ENCODE measurements at regions not wholly inside any gene's neighbourhood (a gene's known extent, or its start where the extent isn't known, plus 50 kb on each side); places are given as distances from the start of the nearest gene placed in this dataset.

DNA sequence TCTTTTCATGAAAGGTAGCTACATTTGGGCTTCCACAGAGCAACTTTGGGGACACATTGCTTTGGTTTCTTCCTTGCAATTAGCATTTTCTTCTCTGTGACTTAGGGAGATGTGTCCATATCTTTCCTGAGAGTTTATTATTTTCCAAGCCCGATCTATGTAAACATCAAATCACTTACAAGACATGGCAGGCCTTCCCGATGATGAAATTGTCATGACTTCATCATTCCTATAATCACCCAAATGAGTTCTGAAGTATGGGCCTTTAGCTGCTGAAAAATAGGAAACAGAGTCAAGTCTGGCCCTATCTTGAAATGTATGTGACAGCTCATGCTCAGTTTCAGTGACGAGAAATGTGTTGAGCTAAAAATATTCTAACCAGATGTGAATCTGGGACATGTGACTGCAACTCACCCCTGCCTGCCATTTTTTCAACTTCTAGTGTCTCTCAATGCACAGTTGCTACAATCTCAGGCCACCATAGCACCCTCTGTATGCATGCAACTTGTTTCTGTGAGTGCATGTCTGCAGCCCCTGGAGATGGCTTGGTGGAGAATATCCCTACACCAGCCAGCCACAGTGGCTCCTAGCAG, 199.6 kb upstream of the MAF start:
- in situ Hi-C loops (cut with HindIII; ENCODE audit: low sequenced_read_pairs): no loop called here
- DNase-seq (ENCODE audit: low read depth, low spot score): no peak
- H3K4me3 ChIP-seq (ENCODE audit: low read depth, low read length): no peak overlapping the region
- TF ChIP-seq, protein P1, sequence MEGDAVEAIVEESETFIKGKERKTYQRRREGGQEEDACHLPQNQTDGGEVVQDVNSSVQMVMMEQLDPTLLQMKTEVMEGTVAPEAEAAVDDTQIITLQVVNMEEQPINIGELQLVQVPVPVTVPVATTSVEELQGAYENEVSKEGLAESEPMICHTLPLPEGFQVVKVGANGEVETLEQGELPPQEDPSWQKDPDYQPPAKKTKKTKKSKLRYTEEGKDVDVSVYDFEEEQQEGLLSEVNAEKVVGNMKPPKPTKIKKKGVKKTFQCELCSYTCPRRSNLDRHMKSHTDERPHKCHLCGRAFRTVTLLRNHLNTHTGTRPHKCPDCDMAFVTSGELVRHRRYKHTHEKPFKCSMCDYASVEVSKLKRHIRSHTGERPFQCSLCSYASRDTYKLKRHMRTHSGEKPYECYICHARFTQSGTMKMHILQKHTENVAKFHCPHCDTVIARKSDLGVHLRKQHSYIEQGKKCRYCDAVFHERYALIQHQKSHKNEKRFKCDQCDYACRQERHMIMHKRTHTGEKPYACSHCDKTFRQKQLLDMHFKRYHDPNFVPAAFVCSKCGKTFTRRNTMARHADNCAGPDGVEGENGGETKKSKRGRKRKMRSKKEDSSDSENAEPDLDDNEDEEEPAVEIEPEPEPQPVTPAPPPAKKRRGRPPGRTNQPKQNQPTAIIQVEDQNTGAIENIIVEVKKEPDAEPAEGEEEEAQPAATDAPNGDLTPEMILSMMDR (IDR thresholded peaks at IDR 0.05; ENCODE audit: low read depth, low read length): no peak

DNA sequence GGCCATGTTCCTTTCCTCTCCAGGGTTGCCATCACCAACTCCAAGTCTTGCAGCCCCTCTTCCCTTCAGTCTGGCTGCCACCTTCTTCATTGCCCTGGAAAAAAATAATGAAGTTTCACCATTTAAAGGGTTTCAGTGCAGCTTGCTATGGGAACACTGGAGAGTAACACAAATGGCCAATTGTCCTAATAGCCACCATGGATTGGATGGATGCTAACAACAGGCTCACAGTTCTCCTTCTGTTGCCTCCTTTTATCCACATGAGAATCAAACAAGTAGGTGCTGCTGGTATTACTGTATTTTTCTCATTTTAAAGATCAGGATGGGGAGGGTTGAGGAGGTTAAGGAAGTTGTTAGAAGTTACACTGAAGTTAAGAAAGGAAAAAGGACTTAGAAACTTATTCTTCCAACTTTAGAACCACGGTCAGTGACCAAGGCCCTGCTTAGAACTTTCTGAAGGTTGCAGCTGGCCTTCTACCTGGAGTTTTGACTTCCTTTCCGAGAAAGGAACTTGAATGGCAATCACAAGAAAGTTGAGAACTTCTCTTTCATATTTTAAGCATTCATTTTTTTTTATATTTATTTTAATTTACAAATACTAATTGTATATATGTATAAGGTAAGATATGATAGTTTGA, 198.0 kb upstream of the MAF start:
- in situ Hi-C loops (cut with HindIII; ENCODE audit: low sequenced_read_pairs): no loop called here
- DNase-seq (ENCODE audit: low read depth, low spot score): no peak
- H3K4me3 ChIP-seq (ENCODE audit: low read depth, low read length): no peak overlapping the region
- TF ChIP-seq, protein P1 (IDR thresholded peaks at IDR 0.05; ENCODE audit: low read depth, low read length): no peak

DNA sequence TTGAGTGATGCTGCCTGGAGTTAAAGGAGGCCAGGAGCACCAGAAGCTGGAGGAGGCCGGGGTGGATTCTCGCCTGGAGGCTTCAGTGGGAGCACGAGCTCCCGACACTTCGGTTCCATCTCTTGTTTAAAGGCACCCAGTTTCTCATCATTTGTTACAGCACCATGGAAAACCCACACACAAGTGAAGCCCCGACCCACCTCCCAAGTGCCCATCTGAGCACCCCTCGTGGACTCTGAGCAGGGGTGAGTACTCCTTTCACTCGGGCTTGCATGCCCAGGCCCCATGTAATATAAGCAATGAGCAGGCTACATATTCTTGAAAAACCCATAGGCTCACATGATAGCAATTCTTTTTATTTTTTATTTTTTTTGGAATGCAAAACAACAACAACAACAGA, 196.9 kb upstream of the MAF start:
- in situ Hi-C loops (cut with HindIII; ENCODE audit: low sequenced_read_pairs): no loop called here
- H3K4me3 ChIP-seq (ENCODE audit: low read depth, low read length): no peak overlapping the region
- TF ChIP-seq, protein P1 (IDR thresholded peaks at IDR 0.05; ENCODE audit: low read depth, low read length): no peak
- DNase-seq (ENCODE audit: low read depth, low spot score): no peak

DNA sequence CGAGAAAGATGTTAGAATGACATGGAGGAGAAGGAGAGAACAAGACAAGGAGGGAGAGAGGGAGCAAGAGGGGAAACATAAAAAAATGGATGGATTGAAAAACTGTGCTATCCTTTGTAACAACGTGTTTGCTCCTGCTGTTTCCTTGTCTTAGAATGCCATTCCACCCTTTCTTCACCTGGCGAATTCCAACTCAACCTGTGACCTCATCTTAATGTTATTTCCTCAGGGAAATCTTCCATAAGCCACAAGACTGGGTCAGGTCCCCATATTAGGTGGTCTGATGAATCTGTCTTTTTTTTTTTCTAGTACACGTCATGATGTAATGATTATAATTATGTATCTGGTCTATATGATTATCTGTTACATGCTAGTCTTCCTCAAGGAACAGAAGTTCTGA, 195.0 kb upstream of the MAF start:
- in situ Hi-C loops (cut with HindIII; ENCODE audit: low sequenced_read_pairs): no loop called here

DNA sequence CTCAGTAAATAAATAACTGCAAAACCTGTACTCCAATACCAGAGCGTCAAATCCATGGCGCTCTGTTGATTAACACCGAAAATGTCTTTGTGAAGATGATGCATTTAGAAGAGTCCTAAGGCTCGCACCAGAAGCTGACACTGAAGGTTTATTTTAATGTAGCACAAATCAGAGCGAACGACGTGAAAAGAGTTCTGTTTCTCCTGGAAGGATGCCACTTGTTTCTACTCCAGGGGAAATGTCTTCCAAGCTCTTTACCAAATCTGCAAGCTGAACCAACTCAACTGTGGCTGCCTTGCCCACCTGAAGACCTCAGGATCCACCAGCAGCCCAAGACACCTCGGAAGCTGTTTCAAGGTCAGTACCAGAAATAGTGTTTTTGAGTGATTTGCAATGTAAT, 194.4 kb upstream of the MAF start:
- in situ Hi-C loops (cut with HindIII; ENCODE audit: low sequenced_read_pairs): no loop called here
- DNase-seq (ENCODE audit: low read depth, low spot score): no peak
- no peak overlapping the region for H3K4me3 ChIP-seq (ENCODE audit: low read depth, low read length)
- TF ChIP-seq, protein P1 (IDR thresholded peaks at IDR 0.05; ENCODE audit: low read depth, low read length): no peak

More for the DNA sequence above, 195.0 kb upstream of the MAF start:
- DNase-seq (ENCODE audit: low read depth, low spot score): no peak
- no peak overlapping the region for H3K4me3 ChIP-seq (ENCODE audit: low read depth, low read length)
- TF ChIP-seq, protein P1 (IDR thresholded peaks at IDR 0.05; ENCODE audit: low read depth, low read length): no peak

DNA sequence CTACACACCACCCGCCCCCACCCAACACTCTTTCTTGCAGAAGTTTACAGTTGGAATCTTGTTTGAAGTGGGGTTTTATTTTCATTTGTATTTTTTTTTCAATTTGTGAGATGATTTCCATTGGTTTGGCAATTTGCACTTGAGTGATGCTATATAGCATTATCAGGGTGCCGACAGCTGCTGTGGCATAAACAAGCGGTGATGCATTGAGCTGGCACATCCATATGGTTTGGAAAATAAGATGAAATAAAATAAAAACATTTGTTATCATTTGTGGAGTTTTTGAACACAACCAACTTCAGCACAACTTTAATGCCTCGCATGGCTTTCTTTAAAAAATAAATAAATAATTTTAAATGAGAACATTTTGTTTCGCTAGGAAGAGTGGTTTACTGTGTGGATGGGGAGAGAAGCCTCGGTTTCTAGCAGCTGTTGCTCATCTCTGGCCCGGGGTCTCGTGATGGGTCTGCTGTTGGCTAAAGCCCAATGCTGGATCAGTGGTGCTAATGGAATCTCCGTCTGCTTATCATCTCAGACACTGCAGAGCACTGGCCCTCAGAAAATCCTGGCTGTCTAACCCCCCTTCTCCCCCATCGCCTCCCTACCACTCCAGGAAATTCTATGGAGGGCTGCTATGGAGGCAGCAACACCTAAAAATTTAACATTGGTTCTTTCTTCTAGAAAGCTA, 192.3 kb upstream of the MAF start:
- in situ Hi-C loops (cut with HindIII; ENCODE audit: low sequenced_read_pairs): no loop called here
- no peak for DNase-seq (ENCODE audit: low read depth, low spot score)
- no peak overlapping the region for H3K4me3 ChIP-seq (ENCODE audit: low read depth, low read length)
- TF ChIP-seq, protein P1 (IDR thresholded peaks at IDR 0.05; ENCODE audit: low read depth, low read length): no peak
